ENCODE measurements at regions not wholly inside any gene's neighbourhood (a gene's known extent, or its start where the extent isn't known, plus 50 kb on each side); places are given as distances from the start of the nearest gene placed in this dataset.
"Not testable (repeated sequence)": the region's sequence is repeated elsewhere in the genome, so short reads cannot be mapped to it uniquely, and the experiment has no call there.

GRCh38 chr4:30553706-30554105 lies 166.5 kb upstream of the PCDH7 start:
- Histone ChIP-seq H3K27me3 (ENCODE audit: insufficient read depth, low read depth) (no peaks in the 10 kb centered on the region), H3K4me2 (no peak overlapping the region), H2AFZ (ENCODE audit: low read depth) (no peak overlapping the region), H3K4me3 (IDR thresholded peaks at IDR 0.05; ENCODE audit: insufficient read depth, low read depth, low read length) (no peak overlapping the region), H3K79me2 (ENCODE audit: insufficient read depth, low read depth) (no peaks in the 10 kb centered on the region), H3K27ac (no peak overlapping the region), H3K4me1 (ENCODE audit: low read depth, poor library complexity, severe bottlenecking) (no peaks in the 10 kb centered on the region), H4K20me1 (ENCODE audit: insufficient read depth) (no peaks in the 10 kb centered on the region), H3K36me3 (ENCODE audit: insufficient read depth) (no peaks in the 10 kb centered on the region), H3K9ac (no peak overlapping the region)
- no peak for TF ChIP-seq CTCF (conservative IDR thresholded peaks at IDR 0.05; ENCODE audit: low read depth, low read length)

GRCh38 chr4:30555775-30556174 lies 164.4 kb upstream of the PCDH7 start:
- no peak for TF ChIP-seq CTCF (conservative IDR thresholded peaks at IDR 0.05; ENCODE audit: low read depth, low read length)
- no peak overlapping the region for H3K9ac ChIP-seq

GRCh38 chr4:30559481-30559880 lies 160.7 kb upstream of the PCDH7 start:
- Histone ChIP-seq H3K9ac (no peak overlapping the region), H3K79me2 (ENCODE audit: insufficient read depth, low read depth) (no peaks in the 10 kb centered on the region), H3K4me2 (no peak overlapping the region)

More at GRCh38 chr4:30555775-30556174, 164.4 kb upstream of the PCDH7 start:
- Histone ChIP-seq H2AFZ (ENCODE audit: low read depth) (no peak overlapping the region), H3K27me3 (ENCODE audit: insufficient read depth, low read depth) (no peaks in the 10 kb centered on the region), H3K79me2 (ENCODE audit: insufficient read depth, low read depth) (no peaks in the 10 kb centered on the region), H3K4me2 (no peak overlapping the region), H4K20me1 (ENCODE audit: insufficient read depth) (no peaks in the 10 kb centered on the region), H3K27ac (no peak overlapping the region), H3K4me3 (IDR thresholded peaks at IDR 0.05; ENCODE audit: insufficient read depth, low read depth, low read length) (no peak overlapping the region), H3K36me3 (ENCODE audit: insufficient read depth) (no peaks in the 10 kb centered on the region), H3K4me1 (ENCODE audit: low read depth, poor library complexity, severe bottlenecking) (no peaks in the 10 kb centered on the region)

GRCh38 chr4:30586850-30587249 lies 133.3 kb upstream of the PCDH7 start:
- Histone ChIP-seq H2AFZ (ENCODE audit: low read depth) (no peak overlapping the region), H3K27ac (no peak overlapping the region), H3K79me2 (ENCODE audit: insufficient read depth, low read depth) (no peaks in the 10 kb centered on the region), H3K36me3 (ENCODE audit: insufficient read depth) (no peaks in the 10 kb centered on the region), H3K9ac (no peak overlapping the region), H4K20me1 (ENCODE audit: insufficient read depth) (no peaks in the 10 kb centered on the region), H3K4me1 (ENCODE audit: low read depth, poor library complexity, severe bottlenecking) (no peaks in the 10 kb centered on the region), H3K4me2 (no peak overlapping the region), H3K27me3 (ENCODE audit: insufficient read depth, low read depth) (no peaks in the 10 kb centered on the region), H3K4me3 (IDR thresholded peaks at IDR 0.05; ENCODE audit: insufficient read depth, low read depth, low read length) (no peak overlapping the region)
- no peak for TF ChIP-seq CTCF (conservative IDR thresholded peaks at IDR 0.05; ENCODE audit: low read depth, low read length)

More at GRCh38 chr4:30559481-30559880, 160.7 kb upstream of the PCDH7 start:
- Histone ChIP-seq H3K4me3 (IDR thresholded peaks at IDR 0.05; ENCODE audit: insufficient read depth, low read depth, low read length) (no peak overlapping the region), H3K27me3 (ENCODE audit: insufficient read depth, low read depth) (no peaks in the 10 kb centered on the region), H3K27ac (no peak overlapping the region), H4K20me1 (ENCODE audit: insufficient read depth) (no peaks in the 10 kb centered on the region), H3K36me3 (ENCODE audit: insufficient read depth) (no peaks in the 10 kb centered on the region), H2AFZ (ENCODE audit: low read depth) (no peak overlapping the region), H3K4me1 (ENCODE audit: low read depth, poor library complexity, severe bottlenecking) (no peaks in the 10 kb centered on the region)
- no peak for TF ChIP-seq CTCF (conservative IDR thresholded peaks at IDR 0.05; ENCODE audit: low read depth, low read length)

GRCh38 chr4:30589669-30590068 lies 130.5 kb upstream of the PCDH7 start:
- H4K20me1 ChIP-seq (ENCODE audit: insufficient read depth); H3K4me1 ChIP-seq (ENCODE audit: low read depth, poor library complexity, severe bottlenecking); H3K79me2 ChIP-seq (ENCODE audit: insufficient read depth, low read depth); H3K27ac ChIP-seq; H3K9ac ChIP-seq; H3K4me2 ChIP-seq; H3K36me3 ChIP-seq (ENCODE audit: insufficient read depth); H2AFZ ChIP-seq (ENCODE audit: low read depth); H3K4me3 ChIP-seq (IDR thresholded peaks at IDR 0.05; ENCODE audit: insufficient read depth, low read depth, low read length); H3K27me3 ChIP-seq (ENCODE audit: insufficient read depth, low read depth): not testable (repeated sequence)

All from KMS-11 (cell line).